BE2C (cell line): ENCODE measurements at regions not wholly inside any gene's neighbourhood (a gene's known extent, or its start where the extent isn't known, plus 50 kb on each side); places are given as distances from the start of the nearest gene placed in this dataset.

Experiments
- DNase-seq: peaks from one replicate; pipeline ENCODE4 v3.0.0-alpha.2; 2020
- H3K27me3 ChIP-seq: fragments of 250-450 bp; sonication (Bioruptor Pico); 2 replicates; pipeline ENCODE4 v1.5.1; 2020; ENCODE audit warnings: mild to moderate bottlenecking
- H3K36me3 ChIP-seq: fragments of 250-450 bp; sonication (Bioruptor Pico); 2 replicates; pipeline ENCODE4 v1.5.1; 2020; ENCODE audit warnings: mild to moderate bottlenecking
- H3K4me1 ChIP-seq: fragments of 250-450 bp; sonication (Bioruptor Pico); 2 replicates; pipeline ENCODE4 v1.5.1; 2020
- H3K4me3 ChIP-seq: 2 replicates; pipeline ENCODE4 v1.5.1; 2011; ENCODE audit warnings: low read depth, low read length
- H3K9me3 ChIP-seq: fragments of 250-450 bp; sonication (Bioruptor Pico); 2 replicates; pipeline ENCODE4 v1.5.1; 2020
- CTCF ChIP-seq: IDR thresholded peaks from 2 replicates; pipeline ENCODE4 v1.5.1; 2012; ENCODE audit warnings: mild to moderate bottlenecking, low read depth, low read length

GRCh38 chr5:119820016-119820415 lies 190.7 kb downstream of the FAM170A start:
- Histone ChIP-seq H3K27me3 (no peaks in the 10 kb centered on the region), H3K36me3 (no peaks in the 10 kb centered on the region), H3K9me3 (no peaks in the 10 kb centered on the region), H3K4me1 (no peaks in the 10 kb centered on the region), H3K4me3 (no peak overlapping the region)
- TF ChIP-seq CTCF = no peak
- no peak for DNase-seq

GRCh38 chr5:119820608-119821007 lies 191.2 kb downstream of the FAM170A start:
- Histone ChIP-seq H3K4me3 (no peak overlapping the region), H3K9me3 (no peaks in the 10 kb centered on the region), H3K4me1 (no peaks in the 10 kb centered on the region), H3K36me3 (no peaks in the 10 kb centered on the region), H3K27me3 (no peaks in the 10 kb centered on the region)
- TF ChIP-seq CTCF = no peak
- DNase-seq = no peak

GRCh38 chr5:119828541-119828940 lies 199.2 kb downstream of the FAM170A start:
- Histone ChIP-seq H3K4me3 (no peak overlapping the region), H3K27me3 (no peaks in the 10 kb centered on the region), H3K9me3 (no peaks in the 10 kb centered on the region), H3K4me1 (no peaks in the 10 kb centered on the region), H3K36me3 (no peaks in the 10 kb centered on the region)
- no peak for TF ChIP-seq CTCF
- DNase-seq = no peak

GRCh38 chr5:119829341-119829740 lies 200.0 kb downstream of the FAM170A start:
- no peaks in the 10 kb centered on the region for H3K36me3 ChIP-seq
- H3K4me1 ChIP-seq = no peaks in the 10 kb centered on the region
- no peaks in the 10 kb centered on the region for H3K9me3 ChIP-seq
- no peak for DNase-seq
- no peak overlapping the region for H3K4me3 ChIP-seq
- no peaks in the 10 kb centered on the region for H3K27me3 ChIP-seq
- TF ChIP-seq CTCF = no peak

- no peak for DNase-seq
- Histone ChIP-seq H3K4me1 (no peaks in the 10 kb centered on the region), H3K9me3 (no peaks in the 10 kb centered on the region), H3K27me3 (no peaks in the 10 kb centered on the region), H3K36me3 (no peaks in the 10 kb centered on the region), H3K4me3 (no peak overlapping the region)
- no peak for TF ChIP-seq CTCF
Observed at GRCh38 chr5:119833176-119833575, 203.8 kb downstream of the FAM170A start.

GRCh38 chr5:119840175-119840574 lies 210.8 kb downstream of the FAM170A start:
- Histone ChIP-seq H3K4me3 (no peak overlapping the region), H3K4me1 (no peaks in the 10 kb centered on the region), H3K36me3 (no peaks in the 10 kb centered on the region), H3K27me3 (no peaks in the 10 kb centered on the region), H3K9me3 (no peaks in the 10 kb centered on the region)
- TF ChIP-seq CTCF = no peak
- no peak for DNase-seq
